NCI-H2196 (cell line): ENCODE measurements at regions not wholly inside any gene's neighbourhood (a gene's known extent, or its start where the extent isn't known, plus 50 kb on each side); places are given as distances from the start of the nearest gene placed in this dataset.
"Not testable (repeated sequence)": the region's sequence is repeated elsewhere in the genome, so short reads cannot be mapped to it uniquely, and the experiment has no call there.

ENCODE experiments used
- DNase-seq: peaks from one replicate; lab custom pipeline; 2025; ENCODE audit not compliant: unreplicated experiment; lab: John Stamatoyannopoulos, UW

- DNase-seq, result no peak
These were observed 57.6 kb downstream of the CCDC59 start for GRCh38 chr12:82300611-82301010.

- no peak for DNase-seq
These were observed 58.7 kb downstream of the CCDC59 start for GRCh38 chr12:82299319-82300025.

GRCh38 chr12:82290415-82290814, 67.8 kb downstream of the CCDC59 start:
- no peak for DNase-seq

- not testable (repeated sequence) for DNase-seq
These were observed 76.9 kb downstream of the CCDC59 start for GRCh38 chr12:82281335-82281734.

- peak; percentile 13 for DNase-seq
These were observed 78.6 kb downstream of the CCDC59 start for GRCh38 chr12:82279536-82280058.

GRCh38 chr12:82277582-82277981, 80.6 kb downstream of the CCDC59 start:
- no peak for DNase-seq

- DNase-seq, result no peak
These were observed 115.5 kb downstream of the CCDC59 start for GRCh38 chr12:82242729-82243128.

GRCh38 chr12:82225871-82226270, 132.3 kb downstream of the CCDC59 start:
- DNase-seq, result no peak

GRCh38 chr12:82223426-82223825, 134.8 kb downstream of the CCDC59 start:
- no peak for DNase-seq

GRCh38 chr12:82216475-82216874, 141.7 kb downstream of the CCDC59 start:
- DNase-seq, result no peak

GRCh38 chr12:82213761-82214160, 144.4 kb downstream of the CCDC59 start:
- DNase-seq, result no peak

- DNase-seq, result no peak
These were observed 147.3 kb downstream of the CCDC59 start for GRCh38 chr12:82210882-82211281.

GRCh38 chr12:82209533-82209932, 148.7 kb downstream of the CCDC59 start:
- no peak for DNase-seq

- no peak for DNase-seq
These were observed 150.6 kb downstream of the CCDC59 start for GRCh38 chr12:82207556-82207955.

- DNase-seq, result no peak
These were observed 155.1 kb downstream of the CCDC59 start for GRCh38 chr12:82203086-82203485.

GRCh38 chr12:82187595-82187994, 170.6 kb downstream of the CCDC59 start:
- no peak for DNase-seq

- no peak for DNase-seq
These were observed 171.2 kb downstream of the CCDC59 start for GRCh38 chr12:82187011-82187410.

- DNase-seq, result no peak
These were observed 171.9 kb downstream of the CCDC59 start for GRCh38 chr12:82186282-82186681.

- no peak for DNase-seq
These were observed 173.3 kb downstream of the CCDC59 start for GRCh38 chr12:82184844-82185243.

GRCh38 chr12:82182601-82183190, 175.5 kb downstream of the CCDC59 start:
- no peak for DNase-seq

GRCh38 chr12:82176761-82177490, 181.3 kb downstream of the CCDC59 start:
- DNase-seq, result no peak

GRCh38 chr12:82176026-82176425, 182.2 kb downstream of the CCDC59 start:
- DNase-seq, result no peak
